ENCODE measurements at regions not wholly inside any gene's neighbourhood (a gene's known extent, or its start where the extent isn't known, plus 50 kb on each side); places are given as distances from the start of the nearest gene placed in this dataset.
A peak's percentile ranks its signal among the peaks of the same experiment; 100 is the strongest.

- Histone ChIP-seq H3K4me3 (no peak overlapping the region), H3K4me1 (no peaks in the 10 kb centered on the region), H3K9me3 (no peaks in the 10 kb centered on the region), H3K27me3 (no peaks in the 10 kb centered on the region), H3K27ac (no peak overlapping the region), H3K36me3 (replicated peaks in 1 of 2; ENCODE audit: insufficient read depth in 1 of 2, low read depth in 2 of 2) (no peaks in the 10 kb centered on the region)
- TF ChIP-seq, protein P1, sequence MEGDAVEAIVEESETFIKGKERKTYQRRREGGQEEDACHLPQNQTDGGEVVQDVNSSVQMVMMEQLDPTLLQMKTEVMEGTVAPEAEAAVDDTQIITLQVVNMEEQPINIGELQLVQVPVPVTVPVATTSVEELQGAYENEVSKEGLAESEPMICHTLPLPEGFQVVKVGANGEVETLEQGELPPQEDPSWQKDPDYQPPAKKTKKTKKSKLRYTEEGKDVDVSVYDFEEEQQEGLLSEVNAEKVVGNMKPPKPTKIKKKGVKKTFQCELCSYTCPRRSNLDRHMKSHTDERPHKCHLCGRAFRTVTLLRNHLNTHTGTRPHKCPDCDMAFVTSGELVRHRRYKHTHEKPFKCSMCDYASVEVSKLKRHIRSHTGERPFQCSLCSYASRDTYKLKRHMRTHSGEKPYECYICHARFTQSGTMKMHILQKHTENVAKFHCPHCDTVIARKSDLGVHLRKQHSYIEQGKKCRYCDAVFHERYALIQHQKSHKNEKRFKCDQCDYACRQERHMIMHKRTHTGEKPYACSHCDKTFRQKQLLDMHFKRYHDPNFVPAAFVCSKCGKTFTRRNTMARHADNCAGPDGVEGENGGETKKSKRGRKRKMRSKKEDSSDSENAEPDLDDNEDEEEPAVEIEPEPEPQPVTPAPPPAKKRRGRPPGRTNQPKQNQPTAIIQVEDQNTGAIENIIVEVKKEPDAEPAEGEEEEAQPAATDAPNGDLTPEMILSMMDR (IDR thresholded peaks at IDR 0.05): no peak
- TF ChIP-seq POLR2A (IDR thresholded peaks at IDR 0.05): no peak
- ATAC-seq (no peak), DNase-seq (no peak)
- WGBS, 2 donors: 51 to 57% methylated on average over 2 of the region's 2 CpGs
- intact Hi-C loops (cut with DNase I): no loop called here
These were observed 78.8 kb upstream of the NAV3 start for GRCh38 chr12:77751939-77752338.

DNA sequence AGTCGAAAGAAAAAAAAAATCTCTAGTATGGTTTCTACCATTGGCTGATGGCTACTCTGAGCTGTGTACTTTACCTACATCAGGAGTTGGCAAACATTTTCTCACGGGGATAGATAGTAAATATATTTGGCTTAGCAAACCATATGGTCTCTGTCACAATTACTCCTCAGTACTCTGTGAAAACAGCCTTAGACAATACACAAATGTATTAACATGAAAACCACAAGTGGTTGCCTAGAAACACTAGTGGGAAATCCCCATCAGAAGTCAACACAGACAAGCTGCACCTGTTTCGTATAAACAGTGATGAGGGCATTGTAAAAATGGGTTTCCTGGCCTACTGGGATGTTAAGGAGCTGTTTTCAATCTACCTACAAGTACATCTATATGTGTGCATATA is 84.6 kb upstream of the NAV3 start:
- Histone ChIP-seq H3K4me1 (no peaks in the 10 kb centered on the region), H3K36me3 (replicated peaks in 1 of 2; ENCODE audit: insufficient read depth in 1 of 2, low read depth in 2 of 2) (no peaks in the 10 kb centered on the region), H3K27ac (no peak overlapping the region), H3K9me3 (peaks cover 0 to 4% (median 0%) of the 10 kb centered on the region in 3 donors), H3K4me3 (no peak overlapping the region), H3K27me3 (no peaks in the 10 kb centered on the region)
- no peak for TF ChIP-seq POLR2A (IDR thresholded peaks at IDR 0.05)
- TF ChIP-seq, protein P1 (IDR thresholded peaks at IDR 0.05): no peak
- intact Hi-C loops (cut with DNase I): no loop called here
- DNase-seq (peak in 1 of 4 donors; percentile 20), ATAC-seq (peak; percentile 59)
- WGBS, 2 donors: 23 to 29% methylated on average over 3 of the region's 3 CpGs

DNA sequence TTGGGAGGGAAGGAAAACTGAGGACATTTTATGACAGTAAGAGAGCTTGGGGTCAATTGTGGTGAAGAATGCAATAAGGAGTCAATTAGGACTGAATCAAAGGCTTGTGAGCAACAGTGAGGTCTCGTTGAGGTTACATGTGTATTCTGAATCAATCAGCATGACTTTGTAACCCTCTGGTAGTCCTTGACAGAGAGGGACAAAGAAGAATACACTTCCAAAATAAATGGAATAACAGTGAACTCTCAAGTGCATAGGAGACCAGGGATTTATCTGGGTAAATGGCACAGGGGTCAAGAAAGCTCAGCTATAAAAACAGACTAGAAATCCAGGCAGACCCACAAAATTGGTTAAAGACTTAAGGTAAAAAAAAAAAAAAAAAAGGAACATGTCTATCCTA is 85.1 kb upstream of the NAV3 start:
- TF ChIP-seq, protein P1 (IDR thresholded peaks at IDR 0.05): no peak
- no peak for TF ChIP-seq POLR2A (IDR thresholded peaks at IDR 0.05)
- WGBS, 2 donors: 38 to 48% methylated on average over 1 of the region's 1 CpG

DNA sequence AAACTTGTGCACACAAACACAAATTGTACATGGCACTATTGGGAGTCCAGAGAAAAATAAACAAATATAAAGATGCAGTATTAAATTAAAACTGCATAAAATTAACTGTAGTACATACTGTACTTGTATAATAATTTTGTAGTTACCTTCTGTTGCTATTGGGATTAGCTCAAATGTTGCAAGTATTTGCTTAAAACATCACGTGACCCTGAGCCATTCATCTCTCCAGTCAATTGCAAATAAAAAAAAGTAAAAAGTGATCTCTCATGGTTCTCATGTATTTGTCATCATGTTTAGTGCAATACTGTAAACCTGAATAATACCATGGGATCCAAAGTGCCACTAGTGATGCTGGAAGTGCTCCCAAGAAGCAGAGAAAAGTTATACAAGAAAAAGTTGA is 88.1 kb upstream of the NAV3 start:
- intact Hi-C loops (cut with DNase I): no loop called here

More for the DNA sequence above, 85.1 kb upstream of the NAV3 start:
- Histone ChIP-seq H3K9me3 (peaks cover 0 to 4% (median 0%) of the 10 kb centered on the region in 3 donors), H3K36me3 (replicated peaks in 1 of 2; ENCODE audit: insufficient read depth in 1 of 2, low read depth in 2 of 2) (no peaks in the 10 kb centered on the region), H3K27ac (no peak overlapping the region), H3K4me1 (no peaks in the 10 kb centered on the region), H3K27me3 (no peaks in the 10 kb centered on the region), H3K4me3 (no peak overlapping the region)
- intact Hi-C loops (cut with DNase I): no loop called here
- ATAC-seq (no peak), DNase-seq (no peak)

More for the DNA sequence above, 88.1 kb upstream of the NAV3 start:
- 29 to 30% methylated on average over 1 of the region's 1 CpG for WGBS, 2 donors
- H3K27ac ChIP-seq: no peak overlapping the region
- ATAC-seq (no peak), DNase-seq (no peak)
- no peak overlapping the region for H3K4me3 ChIP-seq
- TF ChIP-seq POLR2A (IDR thresholded peaks at IDR 0.05): no peak
- TF ChIP-seq, protein P1 (IDR thresholded peaks at IDR 0.05): no peak
- peaks cover 0 to 4% (median 0%) of the 10 kb centered on the region in 3 donors for H3K9me3 ChIP-seq
- H3K27me3 ChIP-seq: no peaks in the 10 kb centered on the region
- no peaks in the 10 kb centered on the region for H3K4me1 ChIP-seq
- H3K36me3 ChIP-seq (replicated peaks in 1 of 2; ENCODE audit: insufficient read depth in 1 of 2, low read depth in 2 of 2): no peaks in the 10 kb centered on the region
